ENCODE measurements at regions not wholly inside any gene's neighbourhood (a gene's known extent, or its start where the extent isn't known, plus 50 kb on each side); places are given as distances from the start of the nearest gene placed in this dataset.

DNA sequence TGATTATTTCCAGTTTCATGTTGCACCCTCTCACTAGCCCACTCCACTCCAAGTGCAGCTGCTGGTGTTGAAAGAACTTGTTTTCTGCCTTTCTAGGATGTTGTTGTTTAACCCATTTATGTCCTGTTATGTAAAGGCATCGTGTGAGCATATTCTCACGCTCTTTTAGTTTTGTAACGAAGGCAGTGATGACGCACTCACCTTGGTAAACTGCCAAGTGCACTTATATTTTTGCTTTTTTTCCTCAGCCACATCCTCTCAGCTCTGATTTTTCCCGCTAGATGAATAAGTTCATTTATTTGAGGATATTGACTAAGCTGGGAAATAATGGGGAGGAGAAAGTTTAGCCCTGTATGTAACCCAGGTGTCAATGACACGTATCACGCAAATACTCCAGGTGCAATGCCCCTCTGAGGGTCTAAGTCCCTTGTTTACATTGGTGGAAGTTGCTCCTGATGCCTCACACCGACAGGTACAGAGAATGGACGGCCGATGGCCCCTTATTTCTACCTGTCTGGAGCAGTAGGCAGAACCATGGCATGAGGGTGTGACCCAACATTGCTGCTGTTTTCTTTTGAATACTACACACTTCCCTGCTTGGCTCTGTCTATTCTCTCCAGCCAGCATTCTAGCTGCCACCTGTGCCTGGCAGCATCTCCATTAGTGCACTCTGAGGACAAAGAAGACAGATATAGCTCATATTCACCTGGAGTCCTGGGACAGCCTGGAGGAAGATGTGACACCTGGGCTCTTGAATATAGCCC lies 132.7 kb upstream of the SLC24A3 start:
- no peak for TF ChIP-seq CTCF (IDR thresholded peaks at IDR 0.05; ENCODE audit: insufficient read depth, low read length, poor library complexity, severe bottlenecking)
- H3K4me3 ChIP-seq (replicated peaks; ENCODE audit: low read depth, low read length), result no peak overlapping the region
- no peak for DNase-seq (ENCODE audit: extremely low read depth, insufficient read length)
- H3K27me3 ChIP-seq (replicated peaks; ENCODE audit: control insufficient read depth, insufficient read depth, low read length), result no peaks in the 10 kb centered on the region
- no peaks in the 10 kb centered on the region for H3K36me3 ChIP-seq (ENCODE audit: control insufficient read depth, insufficient read depth, low read length)

- H3K27me3 ChIP-seq (replicated peaks; ENCODE audit: control insufficient read depth, insufficient read depth, low read length), result no peaks in the 10 kb centered on the region
- TF ChIP-seq CTCF (IDR thresholded peaks at IDR 0.05; ENCODE audit: insufficient read depth, low read length, poor library complexity, severe bottlenecking), result no peak
- H3K4me3 ChIP-seq (replicated peaks; ENCODE audit: low read depth, low read length), result no peak overlapping the region
- no peaks in the 10 kb centered on the region for H3K36me3 ChIP-seq (ENCODE audit: control insufficient read depth, insufficient read depth, low read length)
- no peak for DNase-seq (ENCODE audit: extremely low read depth, insufficient read length)
Observed at GRCh38 chr20:19081937-19082336, 130.5 kb upstream of the SLC24A3 start.

DNA sequence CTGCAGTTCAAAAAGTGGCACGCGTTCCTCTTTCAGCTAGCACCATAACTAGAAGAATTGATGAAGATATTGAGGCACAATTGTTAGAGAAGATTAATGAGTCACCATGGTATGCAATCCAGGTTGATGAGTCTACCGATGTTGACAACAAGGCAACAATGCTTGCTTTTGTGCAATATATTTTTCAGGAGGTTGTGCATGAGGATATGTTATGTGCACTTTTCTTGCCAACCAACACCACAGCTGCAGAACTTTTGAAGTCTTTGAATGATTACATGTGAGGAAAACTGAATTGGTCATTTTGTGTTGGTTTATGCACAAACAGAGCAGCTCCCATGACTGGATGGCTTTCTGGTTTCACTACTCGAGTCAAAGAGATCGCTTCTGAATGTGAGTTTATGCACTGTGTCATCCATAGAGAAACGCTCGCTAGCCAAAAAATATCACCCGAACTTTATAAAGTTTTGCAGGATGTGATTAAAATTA lies 129.3 kb upstream of the SLC24A3 start:
- DNase-seq (ENCODE audit: extremely low read depth, insufficient read length), result no peak
- Histone ChIP-seq H3K36me3 (ENCODE audit: control insufficient read depth, insufficient read depth, low read length) (no peaks in the 10 kb centered on the region), H3K27me3 (replicated peaks; ENCODE audit: control insufficient read depth, insufficient read depth, low read length) (no peaks in the 10 kb centered on the region), H3K4me3 (replicated peaks; ENCODE audit: low read depth, low read length) (no peak overlapping the region)
- TF ChIP-seq CTCF (IDR thresholded peaks at IDR 0.05; ENCODE audit: insufficient read depth, low read length, poor library complexity, severe bottlenecking), result no peak

DNA sequence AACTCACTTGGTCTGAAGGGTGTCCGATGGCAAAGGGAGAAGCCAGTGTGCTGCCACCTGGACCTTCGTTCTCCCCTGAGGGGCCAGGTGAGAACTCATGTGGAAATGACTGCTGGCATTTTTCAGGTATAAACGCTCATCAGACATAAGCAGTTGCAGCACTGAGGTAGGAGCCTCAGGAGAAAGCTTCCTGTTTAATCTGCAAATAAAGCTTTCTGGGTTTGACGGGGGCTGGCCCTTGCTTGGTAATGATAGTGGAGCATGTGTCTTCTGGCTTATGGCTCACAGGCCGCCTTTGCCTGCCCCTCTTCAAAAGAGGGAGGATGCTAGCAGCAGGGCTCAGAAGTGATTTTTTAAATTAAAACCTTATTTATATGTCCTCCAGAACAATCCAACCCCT lies 122.1 kb upstream of the SLC24A3 start:
- no peaks in the 10 kb centered on the region for H3K27me3 ChIP-seq (replicated peaks; ENCODE audit: control insufficient read depth, insufficient read depth, low read length)
- H3K36me3 ChIP-seq (ENCODE audit: control insufficient read depth, insufficient read depth, low read length), result no peaks in the 10 kb centered on the region
- H3K4me3 ChIP-seq (replicated peaks; ENCODE audit: low read depth, low read length), result no peak overlapping the region
- TF ChIP-seq CTCF (IDR thresholded peaks at IDR 0.05; ENCODE audit: insufficient read depth, low read length, poor library complexity, severe bottlenecking), result no peak
- DNase-seq (ENCODE audit: extremely low read depth, insufficient read length), result no peak

DNA sequence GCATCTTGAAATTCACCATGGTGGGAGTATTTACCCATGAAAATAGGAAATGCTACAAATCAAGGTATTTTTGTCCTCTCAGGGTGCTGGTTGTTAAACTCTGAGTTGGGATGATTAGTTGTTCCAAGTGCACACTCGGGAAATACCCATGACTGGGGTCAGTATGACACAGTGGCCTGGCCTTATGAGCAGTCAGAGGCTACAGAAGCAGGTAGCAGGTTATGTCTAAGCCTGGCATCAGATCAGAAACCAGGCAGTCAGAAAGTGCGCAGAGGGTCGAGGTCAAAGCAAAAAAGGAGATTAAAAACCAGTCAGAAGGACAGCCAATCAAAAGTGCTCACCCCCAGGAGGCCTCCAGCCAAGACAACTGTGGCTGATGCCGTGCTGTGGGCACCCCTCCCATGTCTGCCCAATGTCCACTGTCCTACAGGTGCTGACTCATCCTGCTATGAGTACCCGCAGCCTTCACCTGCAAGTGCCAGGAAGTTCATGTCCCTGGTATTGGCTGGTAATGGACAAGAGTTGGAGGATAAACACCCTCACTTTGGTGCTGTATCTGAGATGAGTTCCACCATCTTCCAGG lies 117.4 kb upstream of the SLC24A3 start:
- Histone ChIP-seq H3K27me3 (replicated peaks; ENCODE audit: control insufficient read depth, insufficient read depth, low read length) (no peaks in the 10 kb centered on the region), H3K4me3 (replicated peaks; ENCODE audit: low read depth, low read length) (no peak overlapping the region), H3K36me3 (ENCODE audit: control insufficient read depth, insufficient read depth, low read length) (no peaks in the 10 kb centered on the region)
- TF ChIP-seq CTCF (IDR thresholded peaks at IDR 0.05; ENCODE audit: insufficient read depth, low read length, poor library complexity, severe bottlenecking), result no peak
- DNase-seq (ENCODE audit: extremely low read depth, insufficient read length), result no peak
